Colonic mucosa (tissue), 4 donors: ENCODE measurements at regions not wholly inside any gene's neighbourhood (a gene's known extent, or its start where the extent isn't known, plus 50 kb on each side); places are given as distances from the start of the nearest gene placed in this dataset.

Experiments
- DNase-seq: peaks from one replicate; pipeline ENCODE4 v3.0.0-alpha.2; 2020
- H3K27ac ChIP-seq: fragments of 200-600 bp; one replicate; pipeline ENCODE4 v1.8.0; 2021
- H3K27me3 ChIP-seq: fragments of 200-600 bp; one replicate; pipeline ENCODE4 v1.8.0; 2021
- H3K36me3 ChIP-seq: fragments of 200-600 bp; one replicate; pipeline ENCODE4 v1.8.0; 2021
- H3K4me1 ChIP-seq: fragments of 200-600 bp; one replicate; pipeline ENCODE4 v1.8.0; 2021; ENCODE audit warnings: mild to moderate bottlenecking
- H3K4me3 ChIP-seq: fragments of 200-600 bp; one replicate; pipeline ENCODE4 v1.8.0; 2021
- H3K9ac ChIP-seq, 2 donors: one replicate each; pipeline ENCODE4 v1.7.0; 2013; ENCODE audit warnings: control low read depth in 2 of 2, low read depth in 2 of 2, low read length in 2 of 2
- H3K9me3 ChIP-seq: fragments of 200-600 bp; one replicate; pipeline ENCODE4 v1.8.0; 2021
- CTCF ChIP-seq: fragments of 200-600 bp; IDR thresholded peaks from one replicate; pipeline ENCODE4 v1.8.0; 2022; ENCODE audit warnings: antibody characterized with exemption, mild to moderate bottlenecking
- intact Hi-C: fragments of 100-400 bp; cut with DNase I; formaldehyde crosslinking; loops from one replicate; pipeline ENCODE4 v1.14.1; 2022
- donor health status: healthy.
- donor health status: DM: no; HTN: no; CAD: no.
- donor health status: DM: no; HTN: no; CAD: no.

DNA sequence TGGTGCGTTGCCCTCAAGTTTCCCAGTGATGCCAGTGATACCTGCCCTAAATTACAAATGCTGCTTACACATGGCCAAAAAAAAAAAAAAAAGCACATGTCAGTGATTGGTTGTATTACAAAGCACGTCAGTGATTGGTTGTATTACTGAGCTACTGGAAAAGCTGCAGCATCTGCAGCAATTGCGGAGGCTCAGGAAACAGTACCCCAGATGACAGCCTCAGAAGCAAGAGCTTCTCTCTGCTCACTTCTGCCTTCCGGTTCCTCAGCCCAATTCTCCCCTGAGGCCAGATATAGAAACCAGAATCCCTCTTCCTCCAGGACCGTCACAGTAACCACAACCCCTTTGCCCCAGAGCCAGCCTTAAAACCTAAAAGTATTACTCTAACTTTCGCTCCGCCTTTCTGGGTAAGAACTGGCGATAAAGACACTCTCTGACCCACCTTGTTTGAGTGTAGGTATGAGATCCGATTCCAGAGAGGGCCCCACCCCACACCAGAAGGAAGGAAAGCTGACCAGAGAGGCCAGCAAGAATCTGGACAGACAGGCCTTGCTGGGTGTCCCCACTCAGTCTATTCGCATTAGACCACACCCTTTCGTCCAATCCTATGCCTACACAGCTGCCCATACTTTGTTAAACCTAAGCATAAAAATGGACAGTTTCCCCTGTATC lies 85.0 kb upstream of the SORBS2 start:
- intact Hi-C loops = no loop called here
- H3K27me3 ChIP-seq = no peaks in the 10 kb centered on the region
- H3K9ac ChIP-seq = no peak overlapping the region
- DNase-seq = no peak
- no peak overlapping the region for H3K27ac ChIP-seq
- H3K4me3 ChIP-seq = no peak overlapping the region
- no peak for TF ChIP-seq CTCF
- H3K4me1 ChIP-seq = no peaks in the 10 kb centered on the region
- no peaks in the 10 kb centered on the region for H3K36me3 ChIP-seq
- H3K9me3 ChIP-seq = no peaks in the 10 kb centered on the region

DNA sequence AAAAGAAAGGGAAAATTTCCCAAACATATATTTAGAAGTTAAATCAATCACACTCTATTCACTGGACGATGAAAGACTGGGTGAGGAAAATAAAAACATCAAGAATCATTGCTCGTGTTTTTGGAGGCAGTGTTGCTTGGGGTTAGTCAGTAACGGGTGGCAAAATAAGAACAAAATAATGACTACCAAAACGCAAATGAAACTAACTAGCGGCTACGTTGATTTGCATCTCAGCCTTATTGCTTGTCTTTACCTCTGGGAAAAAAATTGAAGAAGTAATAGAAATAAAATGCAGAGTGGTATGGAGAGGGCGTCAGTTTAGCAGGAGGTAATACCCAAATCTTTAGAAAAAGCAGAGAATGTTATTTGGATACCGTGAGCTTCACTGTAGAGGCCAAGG lies 86.4 kb upstream of the SORBS2 start:
- Histone ChIP-seq H3K4me1 (no peaks in the 10 kb centered on the region), H3K27me3 (no peaks in the 10 kb centered on the region), H3K36me3 (no peaks in the 10 kb centered on the region), H3K9ac (no peak overlapping the region), H3K9me3 (no peaks in the 10 kb centered on the region), H3K4me3 (no peak overlapping the region), H3K27ac (no peak overlapping the region)
- DNase-seq = no peak
- no peak for TF ChIP-seq CTCF
- intact Hi-C loops = no loop called here

DNA sequence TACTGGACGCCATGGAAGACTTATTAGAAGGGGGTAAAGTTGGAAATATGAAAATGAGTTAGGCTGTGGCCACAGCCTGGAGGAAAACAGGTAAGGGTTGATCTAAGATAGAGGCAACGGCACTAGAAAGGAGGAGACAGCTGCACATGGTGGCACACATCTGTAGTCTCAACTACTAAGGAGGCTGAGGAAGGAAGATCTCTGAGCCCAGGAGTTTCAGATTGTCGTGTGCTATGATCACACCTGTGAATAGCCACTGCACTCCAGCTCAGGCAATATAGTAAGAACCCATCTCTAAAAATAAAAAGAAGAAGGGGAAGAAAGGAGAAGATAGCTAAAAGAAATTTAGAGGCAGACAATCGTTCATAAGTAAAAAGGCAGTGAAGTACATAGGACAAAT lies 87.8 kb upstream of the SORBS2 start:
- no peaks in the 10 kb centered on the region for H3K9me3 ChIP-seq
- no peaks in the 10 kb centered on the region for H3K27me3 ChIP-seq
- no peak overlapping the region for H3K9ac ChIP-seq
- DNase-seq = no peak
- intact Hi-C loops = no loop called here
- no peaks in the 10 kb centered on the region for H3K4me1 ChIP-seq
- no peak overlapping the region for H3K27ac ChIP-seq
- no peak overlapping the region for H3K4me3 ChIP-seq
- no peak for TF ChIP-seq CTCF
- no peaks in the 10 kb centered on the region for H3K36me3 ChIP-seq

DNA sequence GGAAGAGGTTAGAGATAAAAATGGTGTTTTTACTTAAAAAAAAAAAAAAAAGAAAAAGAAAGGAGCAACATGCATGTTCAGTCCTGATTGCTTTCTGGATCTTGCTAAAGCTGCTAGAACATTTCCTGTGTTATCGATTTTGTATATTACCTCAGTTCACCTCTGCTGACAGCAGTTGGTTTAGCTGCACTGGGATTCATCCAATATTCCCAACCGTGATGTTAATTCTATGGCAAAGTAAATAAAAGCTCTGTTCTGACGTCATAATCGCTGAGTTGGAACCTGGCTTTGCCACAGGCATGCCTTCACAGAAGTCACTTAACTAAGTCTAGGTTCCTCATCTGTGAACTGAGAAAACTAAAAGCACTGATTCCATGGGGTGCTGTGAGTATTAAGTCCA lies 90.7 kb upstream of the SORBS2 start:
- no peak overlapping the region for H3K4me3 ChIP-seq
- no peak for TF ChIP-seq CTCF
- intact Hi-C loops = no loop called here
- no peak overlapping the region for H3K27ac ChIP-seq
- H3K4me1 ChIP-seq = no peaks in the 10 kb centered on the region
- DNase-seq = no peak
- no peak overlapping the region for H3K9ac ChIP-seq
- H3K27me3 ChIP-seq = no peaks in the 10 kb centered on the region
- H3K9me3 ChIP-seq = no peaks in the 10 kb centered on the region
- no peaks in the 10 kb centered on the region for H3K36me3 ChIP-seq

GRCh38 chr4:185903205-185903604 lies 91.2 kb upstream of the SORBS2 start:
- no peaks in the 10 kb centered on the region for H3K9me3 ChIP-seq
- no peak overlapping the region for H3K9ac ChIP-seq
- H3K36me3 ChIP-seq = no peaks in the 10 kb centered on the region
- no peaks in the 10 kb centered on the region for H3K4me1 ChIP-seq
- intact Hi-C loops = no loop called here
- DNase-seq = no peak
- H3K27me3 ChIP-seq = no peaks in the 10 kb centered on the region
- no peak overlapping the region for H3K4me3 ChIP-seq
- no peak for TF ChIP-seq CTCF
- H3K27ac ChIP-seq = no peak overlapping the region
